Pancreas (tissue), 10 donors: ENCODE measurements at regions not wholly inside any gene's neighbourhood (a gene's known extent, or its start where the extent isn't known, plus 50 kb on each side); places are given as distances from the start of the nearest gene placed in this dataset.

Source experiments
- ATAC-seq, 4 donors: fragments of 200-7000 bp; cut with Tn5 transposase; one replicate each; pipeline versions ENCODE4 v1.8.0 to v1.9.1; 2020; ENCODE audit warnings: mild to moderate bottlenecking in 4 of 4, moderate library complexity in 4 of 4
- DNase-seq, 6 donors: peaks; one replicate each; pipeline ENCODE4 v3.0.0-alpha.2; 2020
- FAIRE-seq: peaks from 2 replicates; lab custom pipeline; 2012; peaks lifted over from hg19 to GRCh38; lab: Jason Lieb, UNC
- H3K27ac ChIP-seq, 4 donors: fragments of 200-600 bp; sonication (generic); 1 replicate in 3 of 4; 2 replicates in 1 of 4; pipeline versions ENCODE4 v1.5.0 to v1.8.0; 2020
- H3K27me3 ChIP-seq, 4 donors: fragments of 200-600 bp; one replicate each; pipeline ENCODE4 v1.8.0; 2021
- H3K36me3 ChIP-seq, 3 donors: fragments of 200-600 bp; sonication (generic) in 1 of 3; one replicate each; pipeline versions ENCODE4 v1.5.0 to v1.8.0; 2020 to 2021
- H3K4me1 ChIP-seq, 3 donors: fragments of 200-600 bp; one replicate each; pipeline ENCODE4 v1.8.0; 2021
- H3K4me3 ChIP-seq, 4 donors: fragments of 200-600 bp; sonication (generic) in 2 of 4; one replicate each; pipeline versions ENCODE4 v1.5.0 to v1.8.0; 2020 to 2021
- H3K9me3 ChIP-seq, 4 donors: fragments of 200-600 bp; one replicate each; pipeline ENCODE4 v1.8.0; 2021
- WGBS, 2 donors: extraction: QIAGEN DNeasy Blood & Tissue Kit; methylation state at CpG; one replicate each; pipeline ENCODE4 v1.1.7; 2013; 5-methylcytosine and 5-hydroxymethylcytosine counted together
- intact Hi-C, 3 donors: fragments of 100-400 bp; cut with DNase I; formaldehyde crosslinking; loops; one replicate each; pipeline versions ENCODE4 v1.11.1 to v1.14.2; 2022
- TF ChIP-seq, protein P1 (sequence below), 4 donors: fragments of 200-600 bp; sonication (generic) in 3 of 4; IDR thresholded peaks; one replicate each; pipeline versions ENCODE4 v1.5.0 to v1.8.0; 2021; ENCODE audit warnings: antibody characterized with exemption in 4 of 4
- donor health status: healthy with polysubstance abuse.
- donor health status: DM: no; HTN: no; CAD: no; lungs with moderate emphysema.
- donor health status: DM: no; HTN: no; CAD: no.
- donor health status: control.
- donor health status: control.
- donor health status: Bipolar disorder and iron deficiency.
- donor health status: DM: yes; HTN: yes; CAD: no.
- donor health status: DM: no; HTN: no; CAD: no.
- donor health status: DM: no; HTN: no; CAD: no.
- donor health status: DM: yes; HTN: yes; CAD: no.

- 51 to 61% methylated on average over 5 of the region's 5 CpGs for WGBS, 2 donors
Measured at GRCh38 chr7:41272664-41273063, 430.2 kb downstream of the INHBA start.

GRCh38 chr7:41268878-41269277 lies 434.0 kb downstream of the INHBA start:
- Histone ChIP-seq H3K27ac (no peak overlapping the region), H3K9me3 (no peaks in the 10 kb centered on the region), H3K4me3 (no peak overlapping the region), H3K36me3 (no peaks in the 10 kb centered on the region), H3K4me1 (no peaks in the 10 kb centered on the region), H3K27me3 (no peaks in the 10 kb centered on the region)
- no peak for FAIRE-seq
- TF ChIP-seq, protein P1, sequence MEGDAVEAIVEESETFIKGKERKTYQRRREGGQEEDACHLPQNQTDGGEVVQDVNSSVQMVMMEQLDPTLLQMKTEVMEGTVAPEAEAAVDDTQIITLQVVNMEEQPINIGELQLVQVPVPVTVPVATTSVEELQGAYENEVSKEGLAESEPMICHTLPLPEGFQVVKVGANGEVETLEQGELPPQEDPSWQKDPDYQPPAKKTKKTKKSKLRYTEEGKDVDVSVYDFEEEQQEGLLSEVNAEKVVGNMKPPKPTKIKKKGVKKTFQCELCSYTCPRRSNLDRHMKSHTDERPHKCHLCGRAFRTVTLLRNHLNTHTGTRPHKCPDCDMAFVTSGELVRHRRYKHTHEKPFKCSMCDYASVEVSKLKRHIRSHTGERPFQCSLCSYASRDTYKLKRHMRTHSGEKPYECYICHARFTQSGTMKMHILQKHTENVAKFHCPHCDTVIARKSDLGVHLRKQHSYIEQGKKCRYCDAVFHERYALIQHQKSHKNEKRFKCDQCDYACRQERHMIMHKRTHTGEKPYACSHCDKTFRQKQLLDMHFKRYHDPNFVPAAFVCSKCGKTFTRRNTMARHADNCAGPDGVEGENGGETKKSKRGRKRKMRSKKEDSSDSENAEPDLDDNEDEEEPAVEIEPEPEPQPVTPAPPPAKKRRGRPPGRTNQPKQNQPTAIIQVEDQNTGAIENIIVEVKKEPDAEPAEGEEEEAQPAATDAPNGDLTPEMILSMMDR (IDR thresholded peaks at IDR 0.05): no peak
- 62 to 73% methylated on average over 2 of the region's 2 CpGs for WGBS, 2 donors
- intact Hi-C loops: no loop called here
- ATAC-seq: no peak
- no peak for DNase-seq

More at GRCh38 chr7:41272664-41273063, 430.2 kb downstream of the INHBA start:
- ATAC-seq (no peak), DNase-seq (no peak), FAIRE-seq (no peak)
- H3K36me3 ChIP-seq: no peaks in the 10 kb centered on the region
- H3K27ac ChIP-seq: no peak overlapping the region
- TF ChIP-seq, protein P1 (IDR thresholded peaks at IDR 0.05): no peak
- intact Hi-C loops: no loop called here
- no peak overlapping the region for H3K4me3 ChIP-seq
- H3K27me3 ChIP-seq: no peaks in the 10 kb centered on the region
- no peaks in the 10 kb centered on the region for H3K4me1 ChIP-seq
- H3K9me3 ChIP-seq: no peaks in the 10 kb centered on the region

GRCh38 chr7:41261080-41261479 lies 441.8 kb downstream of the INHBA start:
- no peaks in the 10 kb centered on the region for H3K27me3 ChIP-seq
- FAIRE-seq (no peak), DNase-seq (no peak), ATAC-seq (no peak)
- H3K36me3 ChIP-seq: no peaks in the 10 kb centered on the region
- no peaks in the 10 kb centered on the region for H3K4me1 ChIP-seq
- intact Hi-C loops: no loop called here
- WGBS, 2 donors: 42 to 51% methylated on average over 4 of the region's 4 CpGs
- H3K4me3 ChIP-seq: no peak overlapping the region
- H3K9me3 ChIP-seq: no peaks in the 10 kb centered on the region
- TF ChIP-seq, protein P1 (IDR thresholded peaks at IDR 0.05): no peak
- H3K27ac ChIP-seq: no peak overlapping the region

GRCh38 chr7:41257660-41258059 lies 445.2 kb downstream of the INHBA start:
- no peaks in the 10 kb centered on the region for H3K9me3 ChIP-seq
- FAIRE-seq (no peak), DNase-seq (no peak), ATAC-seq (no peak)
- no peaks in the 10 kb centered on the region for H3K27me3 ChIP-seq
- H3K27ac ChIP-seq: no peak overlapping the region
- no peaks in the 10 kb centered on the region for H3K36me3 ChIP-seq
- WGBS, 2 donors: 54 to 76% methylated on average over 4 of the region's 4 CpGs
- intact Hi-C loops: no loop called here
- no peaks in the 10 kb centered on the region for H3K4me1 ChIP-seq
- H3K4me3 ChIP-seq: no peak overlapping the region
- TF ChIP-seq, protein P1 (IDR thresholded peaks at IDR 0.05): no peak

- no peak for ATAC-seq
- H3K27me3 ChIP-seq: no peaks in the 10 kb centered on the region
- H3K4me3 ChIP-seq: no peak overlapping the region
- H3K9me3 ChIP-seq: no peaks in the 10 kb centered on the region
- FAIRE-seq: no peak
- H3K4me1 ChIP-seq: no peaks in the 10 kb centered on the region
- WGBS, 2 donors: 27 to 32% methylated on average over 5 of the region's 5 CpGs
- TF ChIP-seq, protein P1 (IDR thresholded peaks at IDR 0.05): no peak
- intact Hi-C loops: no loop called here
- no peaks in the 10 kb centered on the region for H3K36me3 ChIP-seq
- DNase-seq: no peak
- no peak overlapping the region for H3K27ac ChIP-seq
Measured at GRCh38 chr7:41256186-41256945, 446.5 kb downstream of the INHBA start.
